ENCODE measurements at regions not wholly inside any gene's neighbourhood (a gene's known extent, or its start where the extent isn't known, plus 50 kb on each side); places are given as distances from the start of the nearest gene placed in this dataset.

DNA sequence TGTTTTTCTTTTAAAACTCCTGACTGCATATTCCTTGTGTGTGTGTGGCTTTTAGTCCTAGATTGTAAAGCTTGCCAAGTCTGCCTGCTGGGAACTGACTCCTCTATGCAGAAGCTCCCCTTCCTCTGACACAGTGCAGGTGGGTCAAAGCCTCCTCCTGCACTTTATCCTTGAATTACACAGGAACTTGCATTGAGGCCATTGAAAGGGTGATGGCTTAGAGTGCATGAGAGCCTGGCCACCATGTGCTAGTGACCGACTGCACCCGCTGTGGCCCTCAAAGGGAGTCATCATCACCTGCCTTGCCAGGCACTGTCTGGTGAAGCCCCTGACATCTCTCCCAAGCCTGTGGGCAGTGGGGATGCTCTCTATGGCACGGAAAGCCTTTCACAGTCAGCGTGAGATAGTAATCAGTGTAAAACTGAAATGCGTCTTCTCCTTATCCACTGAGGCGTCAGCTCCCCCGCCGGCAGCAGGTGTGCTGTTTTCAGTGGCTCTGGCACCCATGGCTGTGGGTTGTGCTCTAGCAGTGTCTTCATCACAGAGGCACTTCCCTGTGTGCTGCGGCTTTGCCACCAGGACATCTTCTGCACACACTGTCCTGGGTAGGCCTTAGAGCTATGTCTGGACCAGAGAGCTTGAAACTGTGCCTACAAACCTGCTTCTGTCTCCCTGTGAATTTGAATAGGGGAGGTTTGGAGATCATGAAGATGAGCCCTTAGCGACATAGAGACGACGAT is 87.9 kb downstream of the THBS2 start:
- H3K9ac ChIP-seq (ENCODE audit: low read length in 2 of 2): no peak overlapping the region
- H3K4me1 ChIP-seq (ENCODE audit: control insufficient read depth, insufficient read depth, low read length): peaks cover 8% of the 10 kb centered on the region
- no peaks in the 10 kb centered on the region for H3K27me3 ChIP-seq (ENCODE audit: control insufficient read depth in 1 of 2, insufficient read depth in 2 of 2, low read length in 2 of 2)
- H3K4me3 ChIP-seq (ENCODE audit: low read length in 2 of 2): no peak overlapping the region
- H3K9me3 ChIP-seq (ENCODE audit: control insufficient read depth in 2 of 2, low read length in 2 of 2): no peaks in the 10 kb centered on the region
- no peak overlapping the region for H3K27ac ChIP-seq (ENCODE audit: low read length)
- no peaks in the 10 kb centered on the region for H3K36me3 ChIP-seq (ENCODE audit: control insufficient read depth in 2 of 2, insufficient read depth in 2 of 2, low read length in 2 of 2)

DNA sequence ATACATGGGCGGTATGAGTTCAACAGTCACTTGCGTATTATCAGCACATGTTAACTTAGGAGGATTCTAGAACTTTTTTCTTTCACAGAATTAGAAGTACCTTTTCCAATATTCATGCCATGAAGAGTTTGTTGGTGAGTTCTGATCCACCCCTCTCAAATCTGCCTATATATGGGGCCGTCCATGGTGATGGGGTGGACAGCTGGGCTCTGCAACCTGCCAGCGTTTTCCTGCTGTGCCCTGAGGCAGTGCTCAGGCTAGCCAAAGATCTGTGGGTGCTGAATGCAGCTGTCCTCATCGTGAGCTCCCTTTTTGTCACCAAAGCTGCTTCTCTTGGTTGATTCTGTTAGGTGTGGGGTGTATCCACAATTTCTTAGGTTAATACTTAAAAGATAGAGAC is 88.7 kb downstream of the THBS2 start:
- Histone ChIP-seq H3K9ac (ENCODE audit: low read length in 2 of 2) (no peak overlapping the region), H3K4me3 (ENCODE audit: low read length in 2 of 2) (no peak overlapping the region), H3K27ac (ENCODE audit: low read length) (no peak overlapping the region), H3K4me1 (ENCODE audit: control insufficient read depth, insufficient read depth, low read length) (peaks cover 8% of the 10 kb centered on the region), H3K36me3 (ENCODE audit: control insufficient read depth in 2 of 2, insufficient read depth in 2 of 2, low read length in 2 of 2) (no peaks in the 10 kb centered on the region), H3K9me3 (ENCODE audit: control insufficient read depth in 2 of 2, low read length in 2 of 2) (no peaks in the 10 kb centered on the region), H3K27me3 (ENCODE audit: control insufficient read depth in 1 of 2, insufficient read depth in 2 of 2, low read length in 2 of 2) (no peaks in the 10 kb centered on the region)

GRCh38 chr6:169164451-169164850 is 89.2 kb downstream of the THBS2 start:
- Histone ChIP-seq H3K36me3 (ENCODE audit: control insufficient read depth in 2 of 2, insufficient read depth in 2 of 2, low read length in 2 of 2) (no peaks in the 10 kb centered on the region), H3K27me3 (ENCODE audit: control insufficient read depth in 1 of 2, insufficient read depth in 2 of 2, low read length in 2 of 2) (no peaks in the 10 kb centered on the region), H3K9me3 (ENCODE audit: control insufficient read depth in 2 of 2, low read length in 2 of 2) (no peaks in the 10 kb centered on the region), H3K9ac (ENCODE audit: low read length in 2 of 2) (no peak overlapping the region), H3K4me1 (ENCODE audit: control insufficient read depth, insufficient read depth, low read length) (peaks cover 8% of the 10 kb centered on the region), H3K4me3 (ENCODE audit: low read length in 2 of 2) (no peak overlapping the region), H3K27ac (ENCODE audit: low read length) (no peak overlapping the region)

- Histone ChIP-seq H3K36me3 (ENCODE audit: control insufficient read depth in 2 of 2, insufficient read depth in 2 of 2, low read length in 2 of 2) (no peaks in the 10 kb centered on the region), H3K4me3 (ENCODE audit: low read length in 2 of 2) (no peak overlapping the region), H3K4me1 (ENCODE audit: control insufficient read depth, insufficient read depth, low read length) (peaks cover 12% of the 10 kb centered on the region), H3K9ac (ENCODE audit: low read length in 2 of 2) (no peak overlapping the region), H3K27ac (ENCODE audit: low read length) (no peak overlapping the region), H3K9me3 (ENCODE audit: control insufficient read depth in 2 of 2, low read length in 2 of 2) (no peaks in the 10 kb centered on the region), H3K27me3 (ENCODE audit: control insufficient read depth in 1 of 2, insufficient read depth in 2 of 2, low read length in 2 of 2) (no peaks in the 10 kb centered on the region)
Measured at GRCh38 chr6:169163411-169163901, 90.2 kb downstream of the THBS2 start.

DNA sequence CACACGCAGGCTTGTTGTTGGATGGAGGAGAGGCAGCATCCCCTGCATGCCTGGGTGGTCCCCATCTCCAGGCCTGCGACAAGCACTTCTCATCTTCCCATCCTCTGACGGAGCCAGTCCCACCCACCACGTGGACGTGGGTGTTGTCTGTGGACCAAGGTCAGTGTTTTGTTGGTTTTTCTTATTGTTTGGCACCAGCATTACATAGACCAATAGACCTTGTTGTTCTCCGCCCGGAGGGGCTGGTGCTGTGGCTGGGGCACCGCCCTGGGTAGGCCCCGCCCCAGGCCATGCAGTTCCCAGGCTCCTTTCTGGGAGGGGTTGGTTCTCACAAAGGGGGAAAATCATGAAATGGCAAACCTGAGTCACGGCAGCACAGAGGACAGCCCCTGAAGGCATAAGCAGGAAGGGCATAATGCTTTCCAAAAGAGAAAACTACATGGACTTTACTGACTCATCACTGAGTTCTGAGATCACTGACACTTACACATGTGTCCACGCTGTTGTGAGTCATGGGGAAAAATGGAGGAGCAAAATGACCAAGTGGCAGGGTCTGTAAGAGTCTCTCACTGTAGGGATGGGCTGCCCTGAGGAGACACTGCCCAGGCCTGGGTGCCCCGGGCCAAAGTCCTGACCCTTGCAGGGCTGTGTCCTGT is 90.8 kb downstream of the THBS2 start:
- Histone ChIP-seq H3K27ac (ENCODE audit: low read length) (no peak overlapping the region), H3K9ac (ENCODE audit: low read length in 2 of 2) (no peak overlapping the region), H3K9me3 (ENCODE audit: control insufficient read depth in 2 of 2, low read length in 2 of 2) (no peaks in the 10 kb centered on the region), H3K4me1 (ENCODE audit: control insufficient read depth, insufficient read depth, low read length) (peaks cover 16% of the 10 kb centered on the region), H3K4me3 (ENCODE audit: low read length in 2 of 2) (no peak overlapping the region), H3K36me3 (ENCODE audit: control insufficient read depth in 2 of 2, insufficient read depth in 2 of 2, low read length in 2 of 2) (no peaks in the 10 kb centered on the region), H3K27me3 (ENCODE audit: control insufficient read depth in 1 of 2, insufficient read depth in 2 of 2, low read length in 2 of 2) (no peaks in the 10 kb centered on the region)

DNA sequence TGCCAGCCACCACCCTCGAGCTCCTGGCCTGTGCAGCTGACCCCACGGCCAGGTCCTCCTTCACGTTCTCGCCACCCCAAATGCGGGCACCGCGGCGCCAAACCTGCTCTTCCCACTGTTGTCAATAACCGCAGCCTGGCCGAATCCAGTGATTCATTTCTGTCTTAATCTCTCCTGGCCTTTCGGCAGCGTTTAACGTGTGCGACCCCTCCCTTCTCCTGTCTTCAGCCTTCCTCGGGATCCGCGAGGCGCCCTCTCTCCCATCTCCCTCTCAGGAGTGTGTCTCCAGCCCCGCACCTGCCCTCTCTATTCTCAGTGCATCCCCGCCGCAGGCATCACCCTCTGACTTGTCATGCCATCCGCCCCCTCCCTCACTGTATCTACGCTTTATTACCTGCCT is 91.4 kb downstream of the THBS2 start:
- peaks cover 19% of the 10 kb centered on the region for H3K4me1 ChIP-seq (ENCODE audit: control insufficient read depth, insufficient read depth, low read length)
- H3K9me3 ChIP-seq (ENCODE audit: control insufficient read depth in 2 of 2, low read length in 2 of 2): no peaks in the 10 kb centered on the region
- no peaks in the 10 kb centered on the region for H3K27me3 ChIP-seq (ENCODE audit: control insufficient read depth in 1 of 2, insufficient read depth in 2 of 2, low read length in 2 of 2)
- H3K9ac ChIP-seq (ENCODE audit: low read length in 2 of 2): no peak overlapping the region
- no peak overlapping the region for H3K4me3 ChIP-seq (ENCODE audit: low read length in 2 of 2)
- H3K36me3 ChIP-seq (ENCODE audit: control insufficient read depth in 2 of 2, insufficient read depth in 2 of 2, low read length in 2 of 2): no peaks in the 10 kb centered on the region
- no peak overlapping the region for H3K27ac ChIP-seq (ENCODE audit: low read length)

- Histone ChIP-seq H3K4me1 (ENCODE audit: control insufficient read depth, insufficient read depth, low read length) (peaks cover 21% of the 10 kb centered on the region), H3K4me3 (ENCODE audit: low read length in 2 of 2) (no peak overlapping the region), H3K9me3 (ENCODE audit: control insufficient read depth in 2 of 2, low read length in 2 of 2) (no peaks in the 10 kb centered on the region), H3K27me3 (ENCODE audit: control insufficient read depth in 1 of 2, insufficient read depth in 2 of 2, low read length in 2 of 2) (no peaks in the 10 kb centered on the region), H3K27ac (ENCODE audit: low read length) (no peak overlapping the region), H3K36me3 (ENCODE audit: control insufficient read depth in 2 of 2, insufficient read depth in 2 of 2, low read length in 2 of 2) (no peaks in the 10 kb centered on the region), H3K9ac (ENCODE audit: low read length in 2 of 2) (no peak overlapping the region)
Measured at GRCh38 chr6:169161572-169162167, 92.0 kb downstream of the THBS2 start.

DNA sequence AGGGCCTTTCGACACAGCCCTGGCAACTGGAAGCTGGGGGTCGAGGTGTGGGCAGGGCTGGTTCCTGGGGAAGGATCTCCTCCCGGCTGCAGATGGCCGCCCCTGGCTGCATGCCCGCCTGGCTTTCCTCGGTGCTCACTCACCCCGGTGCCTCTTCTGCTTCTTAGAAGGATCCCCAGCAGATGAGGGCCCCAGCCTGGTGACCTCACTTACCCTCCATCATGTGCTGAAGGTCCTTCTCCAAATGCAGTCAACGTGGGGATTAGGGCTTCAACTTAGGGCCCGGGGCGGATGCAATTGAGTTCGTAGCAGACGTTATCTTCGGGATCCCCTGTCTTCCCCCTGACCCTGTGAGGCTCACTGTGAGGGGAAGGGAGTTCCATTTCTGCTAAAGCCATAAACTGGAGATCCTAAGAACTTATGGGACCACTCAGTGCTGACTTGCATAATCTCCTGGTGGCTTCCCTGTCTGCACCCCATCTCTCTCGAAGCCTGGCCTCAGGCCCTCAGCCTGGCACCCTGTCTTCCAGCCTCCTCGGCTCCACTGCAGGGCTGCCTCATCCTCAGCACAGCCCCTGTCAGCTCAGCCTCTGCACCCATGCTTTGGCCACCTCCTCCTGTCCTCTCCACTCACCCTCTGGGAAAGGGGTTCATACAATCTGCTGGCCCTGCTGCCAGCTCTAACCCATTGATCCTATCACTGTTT is 92.6 kb downstream of the THBS2 start:
- Histone ChIP-seq H3K36me3 (ENCODE audit: control insufficient read depth in 2 of 2, insufficient read depth in 2 of 2, low read length in 2 of 2) (no peaks in the 10 kb centered on the region), H3K27ac (ENCODE audit: low read length) (no peak overlapping the region), H3K4me3 (ENCODE audit: low read length in 2 of 2) (no peak overlapping the region), H3K27me3 (ENCODE audit: control insufficient read depth in 1 of 2, insufficient read depth in 2 of 2, low read length in 2 of 2) (no peaks in the 10 kb centered on the region), H3K4me1 (ENCODE audit: control insufficient read depth, insufficient read depth, low read length) (peaks cover 26% of the 10 kb centered on the region), H3K9me3 (ENCODE audit: control insufficient read depth in 2 of 2, low read length in 2 of 2) (no peaks in the 10 kb centered on the region), H3K9ac (ENCODE audit: low read length in 2 of 2) (no peak overlapping the region)

DNA sequence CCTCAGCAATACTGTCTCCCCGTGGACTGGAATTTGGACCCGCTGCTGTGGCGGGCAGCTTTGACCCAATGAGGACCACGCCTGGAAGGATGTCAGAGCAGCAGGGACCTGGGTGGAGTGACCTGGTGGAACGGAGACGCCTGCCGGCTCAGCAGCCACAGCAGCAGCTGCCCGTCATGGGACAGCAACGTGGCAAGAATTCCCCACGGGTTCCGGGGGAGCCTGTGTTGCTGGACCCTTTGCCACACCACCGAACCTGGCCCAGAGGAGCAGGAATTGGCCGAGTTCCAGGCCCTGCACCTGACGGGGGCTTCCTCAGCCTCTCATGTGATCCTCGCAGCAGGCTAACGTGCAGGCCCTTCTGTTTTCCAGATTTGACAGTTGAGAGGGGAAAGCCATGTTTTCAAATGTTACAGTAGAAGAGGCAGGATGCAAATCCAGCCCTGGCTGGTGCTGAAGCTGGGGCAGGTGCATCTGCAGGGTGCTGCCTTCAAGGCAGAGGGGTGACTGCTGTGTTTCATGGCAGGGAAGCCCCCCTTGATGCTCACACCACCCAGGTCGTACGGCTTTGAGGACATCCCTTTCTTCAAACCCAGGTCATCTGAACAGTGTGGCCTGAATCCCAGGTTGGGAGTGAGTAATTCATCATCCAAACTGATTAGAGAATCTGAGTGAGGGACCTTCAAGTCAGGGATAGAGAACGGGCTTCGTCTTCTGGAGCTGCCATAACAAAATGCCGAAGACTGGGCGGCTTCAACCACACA is 93.4 kb downstream of the THBS2 start:
- no peaks in the 10 kb centered on the region for H3K36me3 ChIP-seq (ENCODE audit: control insufficient read depth in 2 of 2, insufficient read depth in 2 of 2, low read length in 2 of 2)
- no peak overlapping the region for H3K9ac ChIP-seq (ENCODE audit: low read length in 2 of 2)
- H3K4me3 ChIP-seq (ENCODE audit: low read length in 2 of 2): no peak overlapping the region
- peaks cover 22% of the 10 kb centered on the region for H3K4me1 ChIP-seq (ENCODE audit: control insufficient read depth, insufficient read depth, low read length)
- no peak overlapping the region for H3K27ac ChIP-seq (ENCODE audit: low read length)
- H3K9me3 ChIP-seq (ENCODE audit: control insufficient read depth in 2 of 2, low read length in 2 of 2): no peaks in the 10 kb centered on the region
- H3K27me3 ChIP-seq (ENCODE audit: control insufficient read depth in 1 of 2, insufficient read depth in 2 of 2, low read length in 2 of 2): no peaks in the 10 kb centered on the region

GRCh38 chr6:169159331-169159730 is 94.3 kb downstream of the THBS2 start:
- Histone ChIP-seq H3K9ac (ENCODE audit: low read length in 2 of 2) (no peak overlapping the region), H3K9me3 (ENCODE audit: control insufficient read depth in 2 of 2, low read length in 2 of 2) (no peaks in the 10 kb centered on the region), H3K4me1 (ENCODE audit: control insufficient read depth, insufficient read depth, low read length) (peaks cover 20% of the 10 kb centered on the region), H3K27ac (ENCODE audit: low read length) (no peak overlapping the region), H3K4me3 (ENCODE audit: low read length in 2 of 2) (no peak overlapping the region), H3K27me3 (ENCODE audit: control insufficient read depth in 1 of 2, insufficient read depth in 2 of 2, low read length in 2 of 2) (no peaks in the 10 kb centered on the region), H3K36me3 (ENCODE audit: control insufficient read depth in 2 of 2, insufficient read depth in 2 of 2, low read length in 2 of 2) (no peaks in the 10 kb centered on the region)
